ENCODE measurements at regions not wholly inside any gene's neighbourhood (a gene's known extent, or its start where the extent isn't known, plus 50 kb on each side); places are given as distances from the start of the nearest gene placed in this dataset.

GRCh38 chr2:122480501-122481243 lies 725.2 kb downstream of the TSN start:
- no peak for DNase-seq
- CTCF ChIA-PET: no interaction called here
- Mint-ChIP-seq H3K9me3 (no peaks in the 10 kb centered on the region), H3K27me3 (ENCODE audit: low read depth) (no peaks in the 10 kb centered on the region), H3K27ac (no peak overlapping the region), H3K36me3 (ENCODE audit: low read depth) (no peaks in the 10 kb centered on the region), H3K4me3 (no peak overlapping the region), H3K4me1 (ENCODE audit: low read depth) (no peaks in the 10 kb centered on the region)
- intact Hi-C loops (cut with micrococcal nuclease): no loop called here

- CTCF ChIA-PET: no interaction called here
Measured at GRCh38 chr2:122481244-122481622, 725.8 kb downstream of the TSN start.

GRCh38 chr2:122481717-122482116 lies 726.3 kb downstream of the TSN start:
- CTCF ChIA-PET: no interaction called here
- no peaks in the 10 kb centered on the region for H3K27me3 Mint-ChIP-seq (ENCODE audit: low read depth)
- H3K27ac Mint-ChIP-seq: no peak overlapping the region
- no peak for DNase-seq
- H3K9me3 Mint-ChIP-seq: no peaks in the 10 kb centered on the region
- H3K4me3 Mint-ChIP-seq: no peak overlapping the region
- no peaks in the 10 kb centered on the region for H3K4me1 Mint-ChIP-seq (ENCODE audit: low read depth)
- H3K36me3 Mint-ChIP-seq (ENCODE audit: low read depth): no peaks in the 10 kb centered on the region
- intact Hi-C loops (cut with micrococcal nuclease): no loop called here

More at GRCh38 chr2:122481244-122481622, 725.8 kb downstream of the TSN start:
- Mint-ChIP-seq H3K4me3 (no peak overlapping the region), H3K27me3 (ENCODE audit: low read depth) (no peaks in the 10 kb centered on the region), H3K27ac (no peak overlapping the region), H3K36me3 (ENCODE audit: low read depth) (no peaks in the 10 kb centered on the region), H3K4me1 (ENCODE audit: low read depth) (no peaks in the 10 kb centered on the region), H3K9me3 (no peaks in the 10 kb centered on the region)
- DNase-seq: no peak
- intact Hi-C loops (cut with micrococcal nuclease): no loop called here

GRCh38 chr2:122486086-122486485 lies 730.6 kb downstream of the TSN start:
- Mint-ChIP-seq H3K9me3 (no peaks in the 10 kb centered on the region), H3K36me3 (ENCODE audit: low read depth) (no peaks in the 10 kb centered on the region), H3K27ac (no peak overlapping the region), H3K4me3 (no peak overlapping the region), H3K27me3 (ENCODE audit: low read depth) (no peaks in the 10 kb centered on the region), H3K4me1 (ENCODE audit: low read depth) (no peaks in the 10 kb centered on the region)
- DNase-seq: no peak
- CTCF ChIA-PET: no interaction called here
- intact Hi-C loops (cut with micrococcal nuclease): no loop called here

GRCh38 chr2:122486705-122487415 lies 731.4 kb downstream of the TSN start:
- no peaks in the 10 kb centered on the region for H3K36me3 Mint-ChIP-seq (ENCODE audit: low read depth)

GRCh38 chr2:122491011-122491410 lies 735.6 kb downstream of the TSN start:
- Mint-ChIP-seq H3K36me3 (ENCODE audit: low read depth) (no peaks in the 10 kb centered on the region), H3K9me3 (peaks cover 2% of the 10 kb centered on the region), H3K27ac (no peak overlapping the region), H3K4me3 (no peak overlapping the region), H3K27me3 (ENCODE audit: low read depth) (no peaks in the 10 kb centered on the region), H3K4me1 (ENCODE audit: low read depth) (no peaks in the 10 kb centered on the region)
- CTCF ChIA-PET: no interaction called here
- DNase-seq: no peak
- intact Hi-C loops (cut with micrococcal nuclease): no loop called here

More at GRCh38 chr2:122486705-122487415, 731.4 kb downstream of the TSN start:
- Mint-ChIP-seq H3K27ac (no peak overlapping the region), H3K4me1 (ENCODE audit: low read depth) (no peaks in the 10 kb centered on the region), H3K4me3 (no peak overlapping the region), H3K27me3 (ENCODE audit: low read depth) (no peaks in the 10 kb centered on the region), H3K9me3 (no peaks in the 10 kb centered on the region)
- no peak for DNase-seq
- CTCF ChIA-PET: no interaction called here
- intact Hi-C loops (cut with micrococcal nuclease): no loop called here

GRCh38 chr2:122500316-122501105 lies 745.1 kb downstream of the TSN start:
- CTCF ChIA-PET: no interaction called here
- intact Hi-C loops (cut with micrococcal nuclease): no loop called here
- H3K27me3 Mint-ChIP-seq (ENCODE audit: low read depth): no peaks in the 10 kb centered on the region
- no peak for DNase-seq
- no peaks in the 10 kb centered on the region for H3K36me3 Mint-ChIP-seq (ENCODE audit: low read depth)
- no peak overlapping the region for H3K4me3 Mint-ChIP-seq
- H3K27ac Mint-ChIP-seq: no peak overlapping the region
- no peaks in the 10 kb centered on the region for H3K4me1 Mint-ChIP-seq (ENCODE audit: low read depth)
- no peaks in the 10 kb centered on the region for H3K9me3 Mint-ChIP-seq

- CTCF ChIA-PET: no interaction called here
- no peak for DNase-seq
- no peak overlapping the region for H3K4me3 Mint-ChIP-seq
- no peaks in the 10 kb centered on the region for H3K4me1 Mint-ChIP-seq (ENCODE audit: low read depth)
- intact Hi-C loops (cut with micrococcal nuclease): no loop called here
- no peak overlapping the region for H3K27ac Mint-ChIP-seq
- no peaks in the 10 kb centered on the region for H3K36me3 Mint-ChIP-seq (ENCODE audit: low read depth)
- no peaks in the 10 kb centered on the region for H3K9me3 Mint-ChIP-seq
- no peaks in the 10 kb centered on the region for H3K27me3 Mint-ChIP-seq (ENCODE audit: low read depth)
Measured at GRCh38 chr2:122506620-122507019, 751.2 kb downstream of the TSN start.

GRCh38 chr2:122507261-122507660 lies 751.8 kb downstream of the TSN start:
- H3K4me1 Mint-ChIP-seq (ENCODE audit: low read depth): no peaks in the 10 kb centered on the region
- no peaks in the 10 kb centered on the region for H3K27me3 Mint-ChIP-seq (ENCODE audit: low read depth)
- H3K9me3 Mint-ChIP-seq: peaks cover 2% of the 10 kb centered on the region
- intact Hi-C loops (cut with micrococcal nuclease): no loop called here
- no peak overlapping the region for H3K27ac Mint-ChIP-seq
- no peaks in the 10 kb centered on the region for H3K36me3 Mint-ChIP-seq (ENCODE audit: low read depth)
- H3K4me3 Mint-ChIP-seq: no peak overlapping the region
- DNase-seq: no peak
- CTCF ChIA-PET: no interaction called here

- peaks cover 4% of the 10 kb centered on the region for H3K9me3 Mint-ChIP-seq
- H3K4me1 Mint-ChIP-seq (ENCODE audit: low read depth): no peaks in the 10 kb centered on the region
- no peak overlapping the region for H3K4me3 Mint-ChIP-seq
- H3K27me3 Mint-ChIP-seq (ENCODE audit: low read depth): no peaks in the 10 kb centered on the region
- CTCF ChIA-PET: no interaction called here
- intact Hi-C loops (cut with micrococcal nuclease): no loop called here
- H3K36me3 Mint-ChIP-seq (ENCODE audit: low read depth): no peaks in the 10 kb centered on the region
- no peak for DNase-seq
- H3K27ac Mint-ChIP-seq: no peak overlapping the region
Measured at GRCh38 chr2:122512091-122512490, 756.6 kb downstream of the TSN start.

GRCh38 chr2:122514451-122514996 lies 759.1 kb downstream of the TSN start:
- CTCF ChIA-PET: no interaction called here
- H3K4me1 Mint-ChIP-seq (ENCODE audit: low read depth): no peaks in the 10 kb centered on the region

GRCh38 chr2:122515731-122516290 lies 760.4 kb downstream of the TSN start:
- peaks cover 4% of the 10 kb centered on the region for H3K9me3 Mint-ChIP-seq
- CTCF ChIA-PET: no interaction called here
- no peak for DNase-seq
- H3K36me3 Mint-ChIP-seq (ENCODE audit: low read depth): no peaks in the 10 kb centered on the region
- H3K4me3 Mint-ChIP-seq: no peak overlapping the region
- no peaks in the 10 kb centered on the region for H3K4me1 Mint-ChIP-seq (ENCODE audit: low read depth)
- H3K27me3 Mint-ChIP-seq (ENCODE audit: low read depth): no peaks in the 10 kb centered on the region
- intact Hi-C loops (cut with micrococcal nuclease): no loop called here
- no peak overlapping the region for H3K27ac Mint-ChIP-seq

More at GRCh38 chr2:122514451-122514996, 759.1 kb downstream of the TSN start:
- intact Hi-C loops (cut with micrococcal nuclease): no loop called here
- Mint-ChIP-seq H3K27ac (no peak overlapping the region), H3K36me3 (ENCODE audit: low read depth) (no peaks in the 10 kb centered on the region), H3K4me3 (no peak overlapping the region), H3K9me3 (peaks cover 4% of the 10 kb centered on the region), H3K27me3 (ENCODE audit: low read depth) (no peaks in the 10 kb centered on the region)
- no peak for DNase-seq
